Neural cell (in vitro differentiated cells): ENCODE measurements at regions not wholly inside any gene's neighbourhood (a gene's known extent, or its start where the extent isn't known, plus 50 kb on each side); places are given as distances from the start of the nearest gene placed in this dataset.

Experiments
- H2AFZ ChIP-seq: fragments of 200-600, 300-800 bp; sonication (generic), shearing (Covaris generic); 2 replicates; pipeline ENCODE4 v1.6.0; 2014; ENCODE audit warnings: low read depth, mild to moderate bottlenecking, antibody characterized with exemption, low read length, moderate library complexity
- H3F3A ChIP-seq: fragments of 200-600 bp; shearing (Covaris generic); 2 replicates; pipeline ENCODE4 v1.6.1; 2016; ENCODE audit warnings: mild to moderate bottlenecking, moderate library complexity, mixed read lengths, antibody characterized with exemption, low read length; ENCODE audit not compliant: insufficient read depth, poor library complexity, severe bottlenecking
- H3K27ac ChIP-seq: fragments of 200-600, 300-800 bp; sonication (generic), shearing (Covaris generic); 2 replicates; pipeline ENCODE4 v1.5.1; 2014; ENCODE audit warnings: mild to moderate bottlenecking, low read length, moderate library complexity
- H3K27me3 ChIP-seq: fragments of 300-800, 200-600 bp; sonication (generic), shearing (Covaris generic); 2 replicates; pipeline ENCODE4 v1.6.0; 2014; ENCODE audit warnings: mild to moderate bottlenecking, low read depth, low read length, moderate library complexity; ENCODE audit not compliant: insufficient read depth
- H3K36me3 ChIP-seq: fragments of 300-800, 200-600 bp; sonication (generic), shearing (Covaris generic); 2 replicates; pipeline ENCODE4 v1.5.1; 2014; ENCODE audit warnings: mild to moderate bottlenecking, antibody characterized with exemption, low read length, moderate library complexity; ENCODE audit not compliant: insufficient read depth
- H3K4me2 ChIP-seq: fragments of 300-800, 200-600 bp; sonication (generic), shearing (Covaris generic); 2 replicates; pipeline ENCODE4 v1.6.0; 2014; ENCODE audit warnings: mild to moderate bottlenecking, low read length
- H3K4me3 ChIP-seq: fragments of 300-800, 200-600 bp; sonication (generic), shearing (Covaris generic); 2 replicates; pipeline ENCODE4 v1.5.1; 2014; ENCODE audit warnings: mild to moderate bottlenecking, low read length, moderate library complexity
- H3K79me2 ChIP-seq: fragments of 200-600 bp; shearing (Covaris generic); replicated peaks from 2 replicates; pipeline ENCODE4 v1.6.0; 2014; ENCODE audit warnings: mild to moderate bottlenecking, low read length, moderate library complexity; ENCODE audit not compliant: insufficient read depth
- H3K9ac ChIP-seq: fragments of 300-800, 200-600 bp; sonication (generic), shearing (Covaris generic); 2 replicates; pipeline ENCODE4 v1.6.1; 2016; ENCODE audit warnings: mild to moderate bottlenecking, low read length, mixed read lengths
- H3K9me2 ChIP-seq: fragments of 200-600 bp; shearing (Covaris generic); 2 replicates; pipeline ENCODE4 v1.6.1; 2016; ENCODE audit warnings: mild to moderate bottlenecking, low read length, mixed read lengths; ENCODE audit not compliant: insufficient read depth
- H3K9me3 ChIP-seq: fragments of 200-600, 300-800 bp; sonication (generic), shearing (Covaris generic); 2 replicates; pipeline ENCODE4 v1.6.1; 2016; ENCODE audit warnings: mild to moderate bottlenecking, mixed run types, low read length, moderate library complexity, mixed read lengths
- H4K20me1 ChIP-seq: fragments of 200-600 bp; shearing (Covaris generic); 2 replicates; pipeline ENCODE4 v1.6.1; 2016; ENCODE audit warnings: mild to moderate bottlenecking, mixed run types; ENCODE audit not compliant: insufficient read depth
- CTCF ChIP-seq: fragments of 450-650 bp; IDR thresholded peaks from 2 replicates; pipeline ENCODE4 v1.5.1; 2014; ENCODE audit warnings: antibody characterized with exemption, mild to moderate bottlenecking, moderate library complexity; ENCODE audit not compliant: poor library complexity, severe bottlenecking
- EP300 ChIP-seq: fragments of 450-650 bp; conservative IDR thresholded peaks from 2 replicates; pipeline ENCODE4 v1.6.1; 2014; ENCODE audit warnings: antibody characterized with exemption, mild to moderate bottlenecking, moderate library complexity; ENCODE audit not compliant: poor library complexity, severe bottlenecking
- EZH2 ChIP-seq: fragments of 200-600, 300-800 bp; shearing (Covaris generic), sonication (generic); IDR thresholded peaks from 2 replicates; pipeline ENCODE4 v1.6.1; 2014; ENCODE audit warnings: antibody characterized with exemption, low read length, borderline replicate concordance, mild to moderate bottlenecking; ENCODE audit not compliant: insufficient read depth, poor library complexity, severe bottlenecking
- MXI1 ChIP-seq: fragments of 450-650 bp; conservative IDR thresholded peaks from 2 replicates; pipeline ENCODE4 v1.6.1; 2014; ENCODE audit warnings: antibody characterized with exemption, mild to moderate bottlenecking; ENCODE audit not compliant: poor library complexity, severe bottlenecking
- POLR2AphosphoS5 ChIP-seq: IDR thresholded peaks from 2 replicates; pipeline ENCODE4 v1.6.1; 2012
- RAD21 ChIP-seq: fragments of 450-650 bp; conservative IDR thresholded peaks from 2 replicates; pipeline ENCODE4 v1.6.1; 2014; ENCODE audit warnings: antibody characterized with exemption, mild to moderate bottlenecking, moderate library complexity
- SMC3 ChIP-seq: fragments of 450-650 bp; conservative IDR thresholded peaks from 2 replicates; pipeline ENCODE4 v1.6.1; 2014; ENCODE audit warnings: antibody characterized with exemption, mild to moderate bottlenecking, moderate library complexity; ENCODE audit not compliant: poor library complexity
- TAF1 ChIP-seq: IDR thresholded peaks from 2 replicates; pipeline ENCODE4 v1.6.1; 2012; ENCODE audit warnings: low read depth
- TF ChIP-seq, protein P1 (sequence below): IDR thresholded peaks from 2 replicates; pipeline ENCODE4 v1.6.1; 2012; ENCODE audit warnings: borderline replicate concordance

- Histone ChIP-seq H2AFZ (no peak overlapping the region), H3K27ac (no peak overlapping the region), H3K9me2 (no peaks in the 10 kb centered on the region), H4K20me1 (no peaks in the 10 kb centered on the region), H3K4me3 (no peak overlapping the region), H3K4me2 (no peak overlapping the region), H3K27me3 (no peaks in the 10 kb centered on the region), H3K9ac (no peak overlapping the region), H3K36me3 (no peaks in the 10 kb centered on the region), H3F3A (no peaks in the 10 kb centered on the region), H3K79me2 (no peaks in the 10 kb centered on the region), H3K9me3 (no peaks in the 10 kb centered on the region)
- TF ChIP-seq CTCF (no peak), EP300 (peak; percentile 44)
These were observed 153.4 kb downstream of the CCDC34 start for GRCh38 chr11:27209562-27210005.

GRCh38 chr11:27208846-27209245 lies 154.2 kb downstream of the CCDC34 start:
- Histone ChIP-seq H3K36me3 (no peaks in the 10 kb centered on the region), H3F3A (no peaks in the 10 kb centered on the region), H3K79me2 (no peaks in the 10 kb centered on the region), H3K9me2 (no peaks in the 10 kb centered on the region), H3K27me3 (no peaks in the 10 kb centered on the region), H3K9ac (no peak overlapping the region), H3K27ac (no peak overlapping the region), H3K9me3 (no peaks in the 10 kb centered on the region), H3K4me2 (no peak overlapping the region), H4K20me1 (no peaks in the 10 kb centered on the region), H2AFZ (no peak overlapping the region), H3K4me3 (no peak overlapping the region)
- TF ChIP-seq TAF1 (no peak), EZH2 (no peak), SMC3 (no peak), CTCF (no peak), EP300 (no peak), POLR2AphosphoS5 (no peak), RAD21 (no peak), MXI1 (no peak)
- TF ChIP-seq, protein P1, sequence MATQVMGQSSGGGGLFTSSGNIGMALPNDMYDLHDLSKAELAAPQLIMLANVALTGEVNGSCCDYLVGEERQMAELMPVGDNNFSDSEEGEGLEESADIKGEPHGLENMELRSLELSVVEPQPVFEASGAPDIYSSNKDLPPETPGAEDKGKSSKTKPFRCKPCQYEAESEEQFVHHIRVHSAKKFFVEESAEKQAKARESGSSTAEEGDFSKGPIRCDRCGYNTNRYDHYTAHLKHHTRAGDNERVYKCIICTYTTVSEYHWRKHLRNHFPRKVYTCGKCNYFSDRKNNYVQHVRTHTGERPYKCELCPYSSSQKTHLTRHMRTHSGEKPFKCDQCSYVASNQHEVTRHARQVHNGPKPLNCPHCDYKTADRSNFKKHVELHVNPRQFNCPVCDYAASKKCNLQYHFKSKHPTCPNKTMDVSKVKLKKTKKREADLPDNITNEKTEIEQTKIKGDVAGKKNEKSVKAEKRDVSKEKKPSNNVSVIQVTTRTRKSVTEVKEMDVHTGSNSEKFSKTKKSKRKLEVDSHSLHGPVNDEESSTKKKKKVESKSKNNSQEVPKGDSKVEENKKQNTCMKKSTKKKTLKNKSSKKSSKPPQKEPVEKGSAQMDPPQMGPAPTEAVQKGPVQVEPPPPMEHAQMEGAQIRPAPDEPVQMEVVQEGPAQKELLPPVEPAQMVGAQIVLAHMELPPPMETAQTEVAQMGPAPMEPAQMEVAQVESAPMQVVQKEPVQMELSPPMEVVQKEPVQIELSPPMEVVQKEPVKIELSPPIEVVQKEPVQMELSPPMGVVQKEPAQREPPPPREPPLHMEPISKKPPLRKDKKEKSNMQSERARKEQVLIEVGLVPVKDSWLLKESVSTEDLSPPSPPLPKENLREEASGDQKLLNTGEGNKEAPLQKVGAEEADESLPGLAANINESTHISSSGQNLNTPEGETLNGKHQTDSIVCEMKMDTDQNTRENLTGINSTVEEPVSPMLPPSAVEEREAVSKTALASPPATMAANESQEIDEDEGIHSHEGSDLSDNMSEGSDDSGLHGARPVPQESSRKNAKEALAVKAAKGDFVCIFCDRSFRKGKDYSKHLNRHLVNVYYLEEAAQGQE = no peak
